HCT116 (cell line): ENCODE measurements at regions not wholly inside any gene's neighbourhood (a gene's known extent, or its start where the extent isn't known, plus 50 kb on each side); places are given as distances from the start of the nearest gene placed in this dataset.

Experiments
- ATAC-seq: fragments of 200-7000 bp; cut with Tn5 transposase; 2 replicates; pipeline ENCODE4 v1.9.1; 2020; ENCODE audit warnings: mild to moderate bottlenecking, moderate library complexity
- BruUV-seq: library from RNA; stranded (reverse); fragments of 400-500 nt; replicated peaks from 2 replicates; lab custom pipeline; 2021; lab: Mats Ljungman, UMichigan
- CTCF ChIA-PET: fragments of 300-600 bp; sonication (Branson Sonifier 250); formaldehyde crosslinking; loops from one replicate; lab custom pipeline; 2021; ENCODE audit warnings: antibody characterized with exemption; lab: Charles Lee
- POLR2A ChIA-PET: fragments of 300-600, 350-600 bp; sonication (Branson Sonifier 250); formaldehyde crosslinking; loops from one replicate; lab custom pipeline; 2021; ENCODE audit warnings: antibody characterized with exemption; lab: Charles Lee
- RAD21 ChIA-PET, 2 experiments: fragments of 300-600 bp; sonication (Branson Sonifier 250); formaldehyde crosslinking; loops; one replicate each; lab custom pipeline; 2023; ENCODE audit warnings: low total read pairs in 2 of 2; ENCODE audit not compliant: uncharacterized antibody in 2 of 2, unreplicated experiment in 2 of 2, low non-redundant PET in 1 of 2; lab: Charles Lee
- DNase-seq: peaks from one replicate; pipeline ENCODE4 v3.0.0-alpha.2; 2010; ENCODE audit warnings: low read depth, low spot score
- H2AFZ ChIP-seq: fragments of 200-600 bp; shearing (Covaris generic), sonication (generic); 2 replicates; pipeline ENCODE4 v1.6.1; 2017; ENCODE audit warnings: low read depth, mixed run types, mixed read lengths, antibody characterized with exemption, low read length; ENCODE audit not compliant: poor library complexity, severe bottlenecking
- H3K27ac ChIP-seq: 2 replicates; pipeline ENCODE4 v1.5.1; 2012; ENCODE audit warnings: low read depth, low read length
- H3K27me3 ChIP-seq: fragments of 200-600 bp; sonication (generic); 2 replicates; pipeline ENCODE4 v1.6.1; 2016; ENCODE audit warnings: mixed run types, low read length, mixed read lengths; ENCODE audit not compliant: insufficient read depth
- H3K36me3 ChIP-seq, 2 experiments: fragments of 200-500 bp in 1 of 2; fragments of 200-600 bp in 1 of 2; sonication (Bioruptor generic) in 1 of 2; sonication (generic) in 1 of 2; 2 replicates each; pipeline versions ENCODE4 v1.5.1 to v1.6.1; 2014 to 2016; ENCODE audit warnings: low read length in 2 of 2, inconsistent platforms in 1 of 2, mixed read lengths in 1 of 2, mixed run types in 1 of 2; ENCODE audit not compliant: insufficient read depth in 2 of 2, control insufficient read depth in 1 of 2
- H3K4me1 ChIP-seq, 2 experiments: fragments of 200-600 bp in 1 of 2; sonication (generic) in 1 of 2; 2 replicates each; pipeline versions ENCODE4 v1.5.1 to v1.6.1; 2012 to 2017; ENCODE audit warnings: low read length in 2 of 2, inconsistent platforms in 1 of 2, mild to moderate bottlenecking in 1 of 2, mixed read lengths in 1 of 2, mixed run types in 1 of 2, moderate library complexity in 1 of 2; ENCODE audit not compliant: insufficient read depth in 2 of 2, control insufficient read depth in 1 of 2
- H3K4me2 ChIP-seq: fragments of 200-600 bp; sonication (generic); 2 replicates; pipeline ENCODE4 v1.6.1; 2017; ENCODE audit warnings: mixed run types, low read length, mixed read lengths
- H3K4me3 ChIP-seq, 2 experiments: fragments of 200-600 bp in 1 of 2; sonication (generic) in 1 of 2; replicated peaks in 1 of 2; 2 replicates each; pipeline ENCODE4 v1.5.1; 2011 to 2016; ENCODE audit warnings: low read length in 2 of 2, control low read depth in 1 of 2, low read depth in 1 of 2, mild to moderate bottlenecking in 1 of 2, mixed read lengths in 1 of 2, mixed run types in 1 of 2
- H3K79me2 ChIP-seq: fragments of 200-600 bp; sonication (generic); 2 replicates; pipeline ENCODE4 v1.6.1; 2017; ENCODE audit warnings: mild to moderate bottlenecking, mixed run types, low read length, moderate library complexity, mixed read lengths; ENCODE audit not compliant: insufficient read depth
- H3K9ac ChIP-seq: fragments of 200-600 bp; sonication (generic); 2 replicates; pipeline ENCODE4 v1.6.1; 2016; ENCODE audit warnings: low read length, mixed read lengths
- H3K9me2 ChIP-seq: fragments of 200-600 bp; sonication (generic), shearing (Covaris generic); 2 replicates; pipeline ENCODE4 v1.6.1; 2017; ENCODE audit warnings: mixed run types, mild to moderate bottlenecking, moderate library complexity; ENCODE audit not compliant: insufficient read depth
- H3K9me3 ChIP-seq, 2 experiments: fragments of 200-500 bp in 1 of 2; fragments of 200-600 bp in 1 of 2; sonication (Bioruptor generic) in 1 of 2; sonication (generic) in 1 of 2; 2 replicates each; pipeline ENCODE4 v1.6.1; 2014 to 2017; ENCODE audit warnings: low read length in 2 of 2, mixed read lengths in 2 of 2, inconsistent platforms in 1 of 2, low read depth in 1 of 2, mild to moderate bottlenecking in 1 of 2, mixed run types in 1 of 2, moderate library complexity in 1 of 2; ENCODE audit not compliant: control insufficient read depth in 1 of 2, insufficient read depth in 1 of 2
- H4K20me1 ChIP-seq: fragments of 200-600 bp; sonication (generic), shearing (Covaris generic); 2 replicates; pipeline ENCODE4 v1.6.1; 2017; ENCODE audit warnings: mixed run types, mild to moderate bottlenecking, moderate library complexity; ENCODE audit not compliant: insufficient read depth
- CBX3 ChIP-seq: IDR thresholded peaks from 2 replicates; pipeline ENCODE4 v1.6.1; 2012; ENCODE audit warnings: low read depth
- CEBPB ChIP-seq: IDR thresholded peaks from 2 replicates; pipeline ENCODE4 v1.6.1; 2012; ENCODE audit warnings: low read depth
- EGR1 ChIP-seq: IDR thresholded peaks from 2 replicates; pipeline ENCODE4 v1.6.1; 2012; ENCODE audit warnings: low read depth
- ELF1 ChIP-seq: IDR thresholded peaks from 2 replicates; pipeline ENCODE4 v1.6.1; 2012; ENCODE audit warnings: low read depth, borderline replicate concordance
- EZH2 ChIP-seq: fragments of 200-600 bp; sonication (generic); IDR thresholded peaks from 2 replicates; pipeline ENCODE4 v1.6.1; 2017; ENCODE audit warnings: antibody characterized with exemption, mixed run types
- EZH2phosphoT487 ChIP-seq: fragments of 200-600 bp; IDR thresholded peaks from 2 replicates; pipeline ENCODE4 v1.6.1; 2018; ENCODE audit warnings: antibody characterized with exemption, borderline replicate concordance
- FOSL1 ChIP-seq: IDR thresholded peaks from 2 replicates; pipeline ENCODE4 v1.6.1; 2012; ENCODE audit warnings: low read depth
- JUND ChIP-seq: IDR thresholded peaks from 2 replicates; pipeline ENCODE4 v1.6.1; 2012
- MAX ChIP-seq: IDR thresholded peaks from 2 replicates; pipeline ENCODE4 v1.6.1; 2012
- POLR2A ChIP-seq: IDR thresholded peaks from 2 replicates; pipeline ENCODE4 v1.7.0; 2011; ENCODE audit warnings: borderline replicate concordance; ENCODE audit not compliant: insufficient read depth, insufficient read length; ENCODE audit errors: extremely low read depth
- RAD21 ChIP-seq: IDR thresholded peaks from 2 replicates; pipeline ENCODE4 v1.6.1; 2012; ENCODE audit warnings: low read depth, mild to moderate bottlenecking
- SP1 ChIP-seq: IDR thresholded peaks from 2 replicates; pipeline ENCODE4 v1.6.1; 2012; ENCODE audit warnings: low read depth
- SRF ChIP-seq: IDR thresholded peaks from 2 replicates; pipeline ENCODE4 v1.6.1; 2012; ENCODE audit warnings: low read depth
- TCF7L2 ChIP-seq: IDR thresholded peaks from 2 replicates; pipeline ENCODE4 v1.7.0; 2011; ENCODE audit warnings: borderline replicate concordance, inconsistent platforms; ENCODE audit not compliant: insufficient read depth, insufficient read length; ENCODE audit errors: extremely low read depth
- YY1 ChIP-seq: IDR thresholded peaks from 2 replicates; pipeline ENCODE4 v1.6.1; 2011; ENCODE audit warnings: low read length, low read depth, moderate library complexity, mild to moderate bottlenecking; ENCODE audit not compliant: insufficient replicate concordance; ENCODE audit errors: extremely low read depth
- ZFX ChIP-seq: fragments of 450-650 bp; IDR thresholded peaks from 2 replicates; pipeline ENCODE4 v1.6.1; 2017
- ZNF274 ChIP-seq: fragments of 200-500 bp; sonication (Bioruptor generic); IDR thresholded peaks from 2 replicates; pipeline ENCODE4 v1.6.1; 2014; ENCODE audit warnings: mild to moderate bottlenecking, low read depth, low read length, inconsistent platforms
- intact Hi-C: fragments of 100-400 bp; cut with micrococcal nuclease; formaldehyde crosslinking; loops from 2 replicates; pipeline ENCODE4 v1.10.0; 2022
- TF ChIP-seq, protein P1 (sequence below): IDR thresholded peaks from 2 replicates; pipeline ENCODE4 v1.6.1; 2011; ENCODE audit warnings: mild to moderate bottlenecking, low read length, moderate library complexity; ENCODE audit not compliant: insufficient replicate concordance; ENCODE audit errors: extremely low read depth

GRCh38 chr14:54229136-54229535, 167.7 kb upstream of the CDKN3 start:
- H3K4me1 ChIP-seq = no peaks in the 10 kb centered on the region
- no peak for ATAC-seq
- no peaks in the 10 kb centered on the region for H3K9me3 ChIP-seq
- H3K27ac ChIP-seq = no peak overlapping the region
- TF ChIP-seq YY1 (no peak), SP1 (no peak), ZFX (no peak)
- TF ChIP-seq, protein P1, sequence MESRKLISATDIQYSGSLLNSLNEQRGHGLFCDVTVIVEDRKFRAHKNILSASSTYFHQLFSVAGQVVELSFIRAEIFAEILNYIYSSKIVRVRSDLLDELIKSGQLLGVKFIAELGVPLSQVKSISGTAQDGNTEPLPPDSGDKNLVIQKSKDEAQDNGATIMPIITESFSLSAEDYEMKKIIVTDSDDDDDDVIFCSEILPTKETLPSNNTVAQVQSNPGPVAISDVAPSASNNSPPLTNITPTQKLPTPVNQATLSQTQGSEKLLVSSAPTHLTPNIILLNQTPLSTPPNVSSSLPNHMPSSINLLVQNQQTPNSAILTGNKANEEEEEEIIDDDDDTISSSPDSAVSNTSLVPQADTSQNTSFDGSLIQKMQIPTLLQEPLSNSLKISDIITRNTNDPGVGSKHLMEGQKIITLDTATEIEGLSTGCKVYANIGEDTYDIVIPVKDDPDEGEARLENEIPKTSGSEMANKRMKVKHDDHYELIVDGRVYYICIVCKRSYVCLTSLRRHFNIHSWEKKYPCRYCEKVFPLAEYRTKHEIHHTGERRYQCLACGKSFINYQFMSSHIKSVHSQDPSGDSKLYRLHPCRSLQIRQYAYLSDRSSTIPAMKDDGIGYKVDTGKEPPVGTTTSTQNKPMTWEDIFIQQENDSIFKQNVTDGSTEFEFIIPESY = no peak
- H3K9ac ChIP-seq = no peak overlapping the region
- H2AFZ ChIP-seq = no peak overlapping the region
- no TSS peak for BruUV-seq
- CTCF ChIA-PET = no interaction called here
- no peaks in the 10 kb centered on the region for H3K9me2 ChIP-seq
- H3K4me3 ChIP-seq = no peak overlapping the region
- H3K27me3 ChIP-seq = no peaks in the 10 kb centered on the region
- no peaks in the 10 kb centered on the region for H3K79me2 ChIP-seq
- H3K36me3 ChIP-seq = no peaks in the 10 kb centered on the region
- no peak overlapping the region for H3K4me2 ChIP-seq
- RAD21 ChIA-PET = no interaction called here
- H4K20me1 ChIP-seq = no peaks in the 10 kb centered on the region
- intact Hi-C loops = no loop called here
- no peak for DNase-seq
- POLR2A ChIA-PET = no interaction called here

GRCh38 chr14:54230645-54231044, 166.2 kb upstream of the CDKN3 start:
- Histone ChIP-seq H3K9me2 (no peaks in the 10 kb centered on the region), H3K4me3 (no peak overlapping the region), H3K4me1 (no peaks in the 10 kb centered on the region), H3K27ac (no peak overlapping the region), H3K79me2 (no peaks in the 10 kb centered on the region), H4K20me1 (no peaks in the 10 kb centered on the region), H3K27me3 (no peaks in the 10 kb centered on the region), H3K4me2 (no peak overlapping the region), H3K9ac (no peak overlapping the region), H3K36me3 (no peaks in the 10 kb centered on the region), H2AFZ (no peak overlapping the region), H3K9me3 (no peaks in the 10 kb centered on the region)
- intact Hi-C loops = no loop called here
- DNase-seq (no peak), ATAC-seq (no peak)
- no TSS peak for BruUV-seq
- ChIA-PET RAD21 (no interaction called here), POLR2A (no interaction called here), CTCF (no interaction called here)
- TF ChIP-seq ELF1 (no peak), SP1 (no peak), TCF7L2 (no peak), MAX (no peak), EZH2phosphoT487 (no peak), ZFX (no peak), EZH2 (no peak), POLR2A (no peak), RAD21 (no peak), EGR1 (no peak), FOSL1 (no peak), JUND (no peak), CBX3 (no peak), CEBPB (no peak), SRF (no peak), ZNF274 (no peak)
